ENCODE measurements at regions not wholly inside any gene's neighbourhood (a gene's known extent, or its start where the extent isn't known, plus 50 kb on each side); places are given as distances from the start of the nearest gene placed in this dataset.

DNA sequence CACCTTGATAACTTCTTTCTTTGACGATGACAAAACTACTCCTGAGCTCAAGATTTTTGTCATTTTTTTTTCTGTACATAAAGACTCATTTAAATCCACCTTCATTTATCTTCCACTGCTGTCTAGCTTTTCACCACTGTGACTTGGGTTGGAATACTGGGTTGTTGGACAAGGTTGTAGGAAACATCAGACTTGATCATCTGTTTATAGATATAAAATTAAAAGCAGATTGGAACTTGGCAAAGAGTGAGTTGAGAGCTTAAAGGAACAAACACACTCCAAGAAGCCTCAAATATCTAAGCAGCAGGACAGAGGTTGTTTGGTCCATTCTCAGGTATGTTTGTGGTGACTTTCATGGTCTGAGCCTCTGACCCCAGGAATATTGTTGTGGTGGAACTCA lies 141.7 kb upstream of the NDN start:
- 100% methylated on average over 1 of the region's 1 CpG for WGBS (ENCODE audit: insufficient coverage)
- no peaks in the 10 kb centered on the region for H3K4me1 ChIP-seq (ENCODE audit: control insufficient read depth in 1 of 2, extremely low read depth in 1 of 2, insufficient read depth in 2 of 2, low read length in 2 of 2)
- no peaks in the 10 kb centered on the region for H3K27me3 ChIP-seq (replicated peaks in 1 of 2; ENCODE audit: control insufficient read depth in 2 of 2, extremely low read depth in 1 of 2, insufficient read depth in 2 of 2, low read length in 1 of 2)
- POLR2A ChIA-PET = no interaction called here
- Mint-ChIP-seq H3K4me1 (no peaks in the 10 kb centered on the region), H3K27me3 (no peaks in the 10 kb centered on the region), H3K36me3 (no peaks in the 10 kb centered on the region), H3K9me3 (peaks cover 0 to 27% (median 15%) of the 10 kb centered on the region in 3 donors), H3K27ac (no peak overlapping the region), H3K4me3 (no peak overlapping the region)
- H3K4me3 ChIP-seq (ENCODE audit: control insufficient read depth in 1 of 2, extremely low read depth in 1 of 2, low read length in 1 of 2) = no peak overlapping the region
- ATAC-seq (replicated peaks in 1 of 4) = no peak
- no peaks in the 10 kb centered on the region for H3K36me3 ChIP-seq (ENCODE audit: control insufficient read depth in 2 of 2, extremely low read depth in 1 of 2, insufficient read depth in 1 of 2, low read length in 1 of 2)
- no peak for DNase-seq
- CTCF ChIA-PET = no interaction called here
- H3K27ac ChIP-seq (ENCODE audit: low read length) = no peak overlapping the region
- H3K9me3 ChIP-seq = no peaks in the 10 kb centered on the region

GRCh38 chr15:23835953-23836352 lies 148.8 kb upstream of the NDN start:
- Mint-ChIP-seq H3K36me3 (no peaks in the 10 kb centered on the region), H3K27ac (no peak overlapping the region), H3K9me3 (peaks cover 16 to 26% (median 21%) of the 10 kb centered on the region in 3 donors), H3K27me3 (no peaks in the 10 kb centered on the region), H3K4me1 (no peaks in the 10 kb centered on the region), H3K4me3 (no peak overlapping the region)
- no peak for DNase-seq
- ChIA-PET CTCF (no interaction called here), POLR2A (no interaction called here)
- no peak overlapping the region for H3K27ac ChIP-seq (ENCODE audit: low read length)
- no peak for ATAC-seq (replicated peaks in 1 of 4)
- 100% methylated on average over 1 of the region's 2 CpGs for WGBS (ENCODE audit: insufficient coverage)
- H3K4me3 ChIP-seq (ENCODE audit: control insufficient read depth in 1 of 2, extremely low read depth in 1 of 2, low read length in 1 of 2) = no peak overlapping the region
- H3K9me3 ChIP-seq = no peaks in the 10 kb centered on the region
- H3K4me1 ChIP-seq (ENCODE audit: control insufficient read depth in 1 of 2, extremely low read depth in 1 of 2, insufficient read depth in 2 of 2, low read length in 2 of 2) = no peaks in the 10 kb centered on the region
- no peaks in the 10 kb centered on the region for H3K36me3 ChIP-seq (ENCODE audit: control insufficient read depth in 2 of 2, extremely low read depth in 1 of 2, insufficient read depth in 1 of 2, low read length in 1 of 2)
- H3K27me3 ChIP-seq (replicated peaks in 1 of 2; ENCODE audit: control insufficient read depth in 2 of 2, extremely low read depth in 1 of 2, insufficient read depth in 2 of 2, low read length in 1 of 2) = no peaks in the 10 kb centered on the region

DNA sequence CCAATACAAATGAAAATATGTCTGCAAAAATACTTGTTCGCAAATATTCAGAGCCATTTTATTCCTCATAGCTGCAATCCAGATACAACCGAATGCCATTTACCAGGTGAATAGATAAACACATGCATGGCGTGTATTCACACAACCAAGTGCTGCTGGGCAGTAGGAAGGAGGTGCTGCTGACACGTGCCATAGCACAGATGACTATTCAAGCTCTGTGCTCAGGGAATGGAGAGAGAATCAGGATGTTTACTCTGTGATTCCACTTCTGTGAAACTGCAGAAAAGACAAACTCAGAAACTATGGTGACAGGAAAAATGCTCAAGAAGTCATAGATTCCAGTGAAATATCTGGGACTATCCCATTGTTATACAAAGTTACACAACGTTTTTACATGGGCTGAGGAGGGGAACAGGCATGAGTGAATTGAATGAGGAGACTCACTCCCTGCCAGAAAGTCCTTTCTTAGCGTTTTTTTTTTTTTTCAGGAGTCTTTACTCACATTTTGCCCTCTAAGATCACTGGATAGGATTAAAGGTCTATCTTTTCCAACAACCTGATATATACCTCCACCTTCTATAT lies 152.9 kb upstream of the NDN start:
- no peak overlapping the region for H3K27ac ChIP-seq (ENCODE audit: low read length)
- Mint-ChIP-seq H3K9me3 (peaks cover 15 to 22% (median 20%) of the 10 kb centered on the region in 3 donors), H3K36me3 (no peaks in the 10 kb centered on the region), H3K4me3 (no peak overlapping the region), H3K4me1 (no peaks in the 10 kb centered on the region), H3K27me3 (no peaks in the 10 kb centered on the region), H3K27ac (no peak overlapping the region)
- ChIA-PET CTCF (no interaction called here), POLR2A (no interaction called here)
- no peaks in the 10 kb centered on the region for H3K36me3 ChIP-seq (ENCODE audit: control insufficient read depth in 2 of 2, extremely low read depth in 1 of 2, insufficient read depth in 1 of 2, low read length in 1 of 2)
- H3K4me3 ChIP-seq (ENCODE audit: control insufficient read depth in 1 of 2, extremely low read depth in 1 of 2, low read length in 1 of 2) = no peak overlapping the region
- 78% methylated on average over 2 of the region's 6 CpGs for WGBS (ENCODE audit: insufficient coverage)
- ATAC-seq (replicated peaks in 1 of 4) (no peak), DNase-seq (no peak)
- H3K9me3 ChIP-seq = no peaks in the 10 kb centered on the region
- no peaks in the 10 kb centered on the region for H3K4me1 ChIP-seq (ENCODE audit: control insufficient read depth in 1 of 2, extremely low read depth in 1 of 2, insufficient read depth in 2 of 2, low read length in 2 of 2)
- H3K27me3 ChIP-seq (replicated peaks in 1 of 2; ENCODE audit: control insufficient read depth in 2 of 2, extremely low read depth in 1 of 2, insufficient read depth in 2 of 2, low read length in 1 of 2) = no peaks in the 10 kb centered on the region

DNA sequence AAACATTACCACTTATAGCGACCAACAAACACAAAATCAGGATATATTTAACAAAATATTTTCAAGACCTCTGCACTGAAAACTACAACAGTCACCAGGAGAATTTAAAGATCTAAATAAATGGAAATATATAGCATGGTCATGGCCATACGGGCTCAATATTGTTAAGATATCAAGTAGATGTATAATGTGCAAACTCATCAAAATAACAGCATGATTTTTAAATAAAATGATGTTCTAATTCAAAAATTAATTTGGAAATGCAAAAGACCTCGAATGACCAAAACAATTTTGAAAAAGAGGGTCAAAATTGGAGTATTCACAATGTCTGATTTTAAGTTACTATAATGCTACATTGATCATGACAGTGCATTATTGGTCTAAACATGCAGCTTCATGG lies 159.1 kb upstream of the NDN start:
- Mint-ChIP-seq H3K27me3 (no peaks in the 10 kb centered on the region), H3K36me3 (no peaks in the 10 kb centered on the region), H3K9me3 (peaks cover 11 to 35% (median 12%) of the 10 kb centered on the region in 3 donors), H3K4me1 (no peaks in the 10 kb centered on the region), H3K27ac (no peak overlapping the region), H3K4me3 (no peak overlapping the region)
- ChIA-PET CTCF (interaction anchor here in 1 of 2 donors (0.7 kb wide), 1 partner anchor 19 kb away, joined by 3 read pairs; no protein-coding TSS in a partner anchor), POLR2A (interaction anchor here in 1 of 2 donors (0.7 kb wide), 1 partner anchor 59 kb away, joined by 6 read pairs; no protein-coding TSS in a partner anchor)
- Histone ChIP-seq H3K4me1 (ENCODE audit: control insufficient read depth in 1 of 2, extremely low read depth in 1 of 2, insufficient read depth in 2 of 2, low read length in 2 of 2) (no peaks in the 10 kb centered on the region), H3K9me3 (no peaks in the 10 kb centered on the region), H3K36me3 (ENCODE audit: control insufficient read depth in 2 of 2, extremely low read depth in 1 of 2, insufficient read depth in 1 of 2, low read length in 1 of 2) (no peaks in the 10 kb centered on the region), H3K4me3 (ENCODE audit: control insufficient read depth in 1 of 2, extremely low read depth in 1 of 2, low read length in 1 of 2) (no peak overlapping the region), H3K27ac (ENCODE audit: low read length) (no peak overlapping the region), H3K27me3 (replicated peaks in 1 of 2; ENCODE audit: control insufficient read depth in 2 of 2, extremely low read depth in 1 of 2, insufficient read depth in 2 of 2, low read length in 1 of 2) (no peaks in the 10 kb centered on the region)
- DNase-seq = no peak
- WGBS (ENCODE audit: insufficient coverage) = no CpG with 5 or more reads among the region's 3 CpGs
- no peak for ATAC-seq (replicated peaks in 1 of 4)

GRCh38 chr15:23850666-23851065 lies 163.6 kb upstream of the NDN start:
- DNase-seq (no peak), ATAC-seq (replicated peaks in 1 of 4) (no peak)
- POLR2A ChIA-PET = no interaction called here
- H3K36me3 ChIP-seq (ENCODE audit: control insufficient read depth in 2 of 2, extremely low read depth in 1 of 2, insufficient read depth in 1 of 2, low read length in 1 of 2) = no peaks in the 10 kb centered on the region
- H3K4me1 ChIP-seq (ENCODE audit: control insufficient read depth in 1 of 2, extremely low read depth in 1 of 2, insufficient read depth in 2 of 2, low read length in 2 of 2) = no peaks in the 10 kb centered on the region
- Mint-ChIP-seq H3K4me3 (no peak overlapping the region), H3K9me3 (peaks cover 6 to 27% (median 12%) of the 10 kb centered on the region in 3 donors), H3K27me3 (no peaks in the 10 kb centered on the region), H3K36me3 (no peaks in the 10 kb centered on the region), H3K4me1 (no peaks in the 10 kb centered on the region), H3K27ac (no peak overlapping the region)
- 91% methylated on average over 6 of the region's 6 CpGs for WGBS (ENCODE audit: insufficient coverage)
- no peak overlapping the region for H3K27ac ChIP-seq (ENCODE audit: low read length)
- CTCF ChIA-PET = no interaction called here
- H3K27me3 ChIP-seq (replicated peaks in 1 of 2; ENCODE audit: control insufficient read depth in 2 of 2, extremely low read depth in 1 of 2, insufficient read depth in 2 of 2, low read length in 1 of 2) = no peaks in the 10 kb centered on the region
- H3K9me3 ChIP-seq = no peaks in the 10 kb centered on the region
- H3K4me3 ChIP-seq (ENCODE audit: control insufficient read depth in 1 of 2, extremely low read depth in 1 of 2, low read length in 1 of 2) = no peak overlapping the region

DNA sequence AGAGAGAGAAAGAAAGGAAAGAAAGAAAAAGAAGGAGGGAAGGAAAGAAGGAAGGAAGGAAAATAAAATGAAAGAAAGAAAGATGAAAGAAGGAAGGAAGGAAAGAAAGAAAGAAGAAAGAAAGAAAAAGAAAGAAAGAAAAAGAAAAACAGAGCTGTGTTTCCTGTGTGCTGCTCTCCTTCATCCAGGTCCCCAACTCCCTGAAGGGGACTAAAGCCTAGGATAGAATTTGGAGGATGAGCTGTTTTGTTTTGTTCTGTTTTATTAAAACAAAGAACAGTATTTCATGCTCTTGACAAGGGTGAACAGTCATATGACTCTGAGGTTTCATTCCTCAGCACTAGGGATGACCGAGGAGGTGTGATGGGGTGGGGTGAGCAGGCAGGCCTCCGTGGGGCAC lies 164.8 kb upstream of the NDN start:
- no CpG with 5 or more reads among the region's 2 CpGs for WGBS (ENCODE audit: insufficient coverage)
- Mint-ChIP-seq H3K36me3 (no peaks in the 10 kb centered on the region), H3K27ac (no peak overlapping the region), H3K9me3 (peaks cover 2 to 27% (median 17%) of the 10 kb centered on the region in 3 donors), H3K4me3 (no peak overlapping the region), H3K27me3 (peaks cover 0 to 2% of the 10 kb centered on the region in 2 donors), H3K4me1 (no peaks in the 10 kb centered on the region)
- H3K9me3 ChIP-seq = no peaks in the 10 kb centered on the region
- no peak overlapping the region for H3K27ac ChIP-seq (ENCODE audit: low read length)
- no peak for ATAC-seq (replicated peaks in 1 of 4)
- no peak for DNase-seq
- no peak overlapping the region for H3K4me3 ChIP-seq (ENCODE audit: control insufficient read depth in 1 of 2, extremely low read depth in 1 of 2, low read length in 1 of 2)
- CTCF ChIA-PET = no interaction called here
- H3K4me1 ChIP-seq (ENCODE audit: control insufficient read depth in 1 of 2, extremely low read depth in 1 of 2, insufficient read depth in 2 of 2, low read length in 2 of 2) = no peaks in the 10 kb centered on the region
- no peaks in the 10 kb centered on the region for H3K27me3 ChIP-seq (replicated peaks in 1 of 2; ENCODE audit: control insufficient read depth in 2 of 2, extremely low read depth in 1 of 2, insufficient read depth in 2 of 2, low read length in 1 of 2)
- H3K36me3 ChIP-seq (ENCODE audit: control insufficient read depth in 2 of 2, extremely low read depth in 1 of 2, insufficient read depth in 1 of 2, low read length in 1 of 2) = no peaks in the 10 kb centered on the region
- POLR2A ChIA-PET = no interaction called here

- POLR2A ChIA-PET = no interaction called here
- no peaks in the 10 kb centered on the region for H3K4me1 Mint-ChIP-seq
These were observed 166.2 kb upstream of the NDN start for GRCh38 chr15:23853286-23853685.

More at GRCh38 chr15:23853286-23853685, 166.2 kb upstream of the NDN start:
- H3K27me3 Mint-ChIP-seq = peaks cover 0 to 4% of the 10 kb centered on the region in 2 donors
- H3K4me1 ChIP-seq (ENCODE audit: control insufficient read depth in 1 of 2, extremely low read depth in 1 of 2, insufficient read depth in 2 of 2, low read length in 2 of 2) = no peaks in the 10 kb centered on the region
- no CpG with 5 or more reads among the region's 1 CpG for WGBS (ENCODE audit: insufficient coverage)
- CTCF ChIA-PET = no interaction called here
- no peaks in the 10 kb centered on the region for H3K9me3 ChIP-seq
- peaks cover 2 to 17% (median 16%) of the 10 kb centered on the region in 3 donors for H3K9me3 Mint-ChIP-seq
- DNase-seq (no peak), ATAC-seq (replicated peaks in 1 of 4) (no peak)
- H3K4me3 ChIP-seq (ENCODE audit: control insufficient read depth in 1 of 2, extremely low read depth in 1 of 2, low read length in 1 of 2) = no peak overlapping the region
- H3K27ac Mint-ChIP-seq = no peak overlapping the region
- no peaks in the 10 kb centered on the region for H3K36me3 ChIP-seq (ENCODE audit: control insufficient read depth in 2 of 2, extremely low read depth in 1 of 2, insufficient read depth in 1 of 2, low read length in 1 of 2)
- no peak overlapping the region for H3K4me3 Mint-ChIP-seq
- no peaks in the 10 kb centered on the region for H3K27me3 ChIP-seq (replicated peaks in 1 of 2; ENCODE audit: control insufficient read depth in 2 of 2, extremely low read depth in 1 of 2, insufficient read depth in 2 of 2, low read length in 1 of 2)
- no peak overlapping the region for H3K27ac ChIP-seq (ENCODE audit: low read length)
- H3K36me3 Mint-ChIP-seq = no peaks in the 10 kb centered on the region

Measured in T-cell (primary cell).